Astrocyte of the cerebellum (primary cell): ENCODE measurements at regions not wholly inside any gene's neighbourhood (a gene's known extent, or its start where the extent isn't known, plus 50 kb on each side); places are given as distances from the start of the nearest gene placed in this dataset.

Experiments
- DNase-seq: peaks from one replicate; pipeline ENCODE4 v3.0.0-alpha.2; 2011; ENCODE audit warnings: low read depth
- H3K4me3 ChIP-seq: 2 replicates; pipeline ENCODE4 v1.5.1; 2011; ENCODE audit warnings: mild to moderate bottlenecking, low read depth, low read length, moderate library complexity
- in situ Hi-C: cut with HindIII; loops from 2 replicates; pipeline ENCODE4 v1.10.0; 2017; ENCODE audit warnings: low sequenced_read_pairs
- TF ChIP-seq, protein P1 (sequence below): IDR thresholded peaks from 2 replicates; pipeline ENCODE4 v1.5.1; 2012; ENCODE audit warnings: low read length, low read depth, moderate library complexity, mild to moderate bottlenecking; ENCODE audit errors: missing control alignments

- TF ChIP-seq, protein P1, sequence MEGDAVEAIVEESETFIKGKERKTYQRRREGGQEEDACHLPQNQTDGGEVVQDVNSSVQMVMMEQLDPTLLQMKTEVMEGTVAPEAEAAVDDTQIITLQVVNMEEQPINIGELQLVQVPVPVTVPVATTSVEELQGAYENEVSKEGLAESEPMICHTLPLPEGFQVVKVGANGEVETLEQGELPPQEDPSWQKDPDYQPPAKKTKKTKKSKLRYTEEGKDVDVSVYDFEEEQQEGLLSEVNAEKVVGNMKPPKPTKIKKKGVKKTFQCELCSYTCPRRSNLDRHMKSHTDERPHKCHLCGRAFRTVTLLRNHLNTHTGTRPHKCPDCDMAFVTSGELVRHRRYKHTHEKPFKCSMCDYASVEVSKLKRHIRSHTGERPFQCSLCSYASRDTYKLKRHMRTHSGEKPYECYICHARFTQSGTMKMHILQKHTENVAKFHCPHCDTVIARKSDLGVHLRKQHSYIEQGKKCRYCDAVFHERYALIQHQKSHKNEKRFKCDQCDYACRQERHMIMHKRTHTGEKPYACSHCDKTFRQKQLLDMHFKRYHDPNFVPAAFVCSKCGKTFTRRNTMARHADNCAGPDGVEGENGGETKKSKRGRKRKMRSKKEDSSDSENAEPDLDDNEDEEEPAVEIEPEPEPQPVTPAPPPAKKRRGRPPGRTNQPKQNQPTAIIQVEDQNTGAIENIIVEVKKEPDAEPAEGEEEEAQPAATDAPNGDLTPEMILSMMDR = no peak
- in situ Hi-C loops = no loop called here
- DNase-seq = no peak
Observed at GRCh38 chr16:79295162-79295561, 305.4 kb downstream of the MAF start.

DNA sequence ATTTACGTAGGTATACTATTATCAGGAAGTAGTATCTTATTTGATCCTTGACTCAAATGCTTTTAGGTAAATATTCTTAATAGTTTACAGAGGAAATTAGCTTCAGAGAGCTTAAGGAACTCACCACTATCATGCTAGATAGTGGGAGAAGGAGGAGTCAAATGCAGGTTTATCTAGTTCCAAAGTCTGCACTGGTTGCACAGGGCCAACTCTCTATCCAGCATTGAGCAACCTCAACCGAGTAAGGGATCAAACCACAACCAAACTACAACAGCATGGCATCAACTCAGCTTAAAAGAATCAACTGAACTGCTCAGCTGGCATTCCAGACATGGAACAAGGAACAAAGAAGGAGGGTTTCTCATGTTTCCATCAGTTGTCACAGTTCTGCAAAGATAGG lies 306.0 kb downstream of the MAF start:
- TF ChIP-seq, protein P1 = no peak
- DNase-seq = no peak
- no peak overlapping the region for H3K4me3 ChIP-seq
- in situ Hi-C loops = no loop called here

More at GRCh38 chr16:79295162-79295561, 305.4 kb downstream of the MAF start:
- H3K4me3 ChIP-seq = no peak overlapping the region

GRCh38 chr16:79293836-79294460 lies 306.6 kb downstream of the MAF start:
- H3K4me3 ChIP-seq = no peak overlapping the region
- in situ Hi-C loops = no loop called here
- DNase-seq = no peak
- TF ChIP-seq, protein P1 = no peak

GRCh38 chr16:79288066-79288465 lies 312.5 kb downstream of the MAF start:
- in situ Hi-C loops = no loop called here
- TF ChIP-seq, protein P1 = no peak
- H3K4me3 ChIP-seq = no peak overlapping the region
- no peak for DNase-seq

GRCh38 chr16:79287424-79287917 lies 313.1 kb downstream of the MAF start:
- DNase-seq = no peak
- TF ChIP-seq, protein P1 = no peak
- H3K4me3 ChIP-seq = no peak overlapping the region
- in situ Hi-C loops = no loop called here

DNA sequence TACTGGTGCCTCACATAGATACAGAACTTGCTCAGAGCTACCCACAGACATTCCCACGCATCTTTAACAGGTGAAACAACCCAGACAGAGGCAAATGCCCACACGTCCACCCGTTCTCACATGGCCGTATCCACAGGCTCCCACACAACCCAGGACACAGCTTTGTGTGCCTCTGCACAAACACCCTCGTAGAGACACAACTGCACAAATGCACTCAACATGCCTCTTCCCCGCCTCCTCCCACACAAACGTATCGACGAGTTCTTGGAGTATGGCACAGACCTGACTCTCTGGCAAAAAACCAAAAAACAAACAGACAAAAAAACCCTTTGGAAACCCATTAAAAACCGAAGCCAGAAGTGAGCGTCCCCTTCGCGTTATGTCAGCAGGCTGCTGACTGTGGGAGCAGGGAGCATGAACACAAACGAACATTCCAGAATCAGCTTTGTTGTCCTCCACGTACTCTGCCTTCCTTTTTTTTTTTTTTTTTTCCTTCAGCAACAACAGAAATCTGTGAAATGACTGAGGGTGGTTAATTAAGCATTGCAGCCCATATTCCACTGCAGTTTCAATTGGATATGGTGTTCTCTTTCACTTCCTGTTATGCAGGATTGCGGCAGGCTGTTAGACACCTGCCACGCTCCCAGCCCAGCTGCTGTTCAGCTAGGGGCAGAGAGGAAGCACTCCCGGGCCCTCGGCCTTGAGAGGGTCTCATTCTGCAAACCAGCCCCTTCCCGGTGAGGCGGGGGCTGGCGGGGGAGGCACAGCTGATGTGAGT lies 313.7 kb downstream of the MAF start:
- H3K4me3 ChIP-seq = no peak overlapping the region
- DNase-seq = no peak
- in situ Hi-C loops = no loop called here
- TF ChIP-seq, protein P1 = no peak
